ENCODE measurements at regions not wholly inside any gene's neighbourhood (a gene's known extent, or its start where the extent isn't known, plus 50 kb on each side); places are given as distances from the start of the nearest gene placed in this dataset.
A peak's percentile ranks its signal among the peaks of the same experiment; 100 is the strongest.

DNA sequence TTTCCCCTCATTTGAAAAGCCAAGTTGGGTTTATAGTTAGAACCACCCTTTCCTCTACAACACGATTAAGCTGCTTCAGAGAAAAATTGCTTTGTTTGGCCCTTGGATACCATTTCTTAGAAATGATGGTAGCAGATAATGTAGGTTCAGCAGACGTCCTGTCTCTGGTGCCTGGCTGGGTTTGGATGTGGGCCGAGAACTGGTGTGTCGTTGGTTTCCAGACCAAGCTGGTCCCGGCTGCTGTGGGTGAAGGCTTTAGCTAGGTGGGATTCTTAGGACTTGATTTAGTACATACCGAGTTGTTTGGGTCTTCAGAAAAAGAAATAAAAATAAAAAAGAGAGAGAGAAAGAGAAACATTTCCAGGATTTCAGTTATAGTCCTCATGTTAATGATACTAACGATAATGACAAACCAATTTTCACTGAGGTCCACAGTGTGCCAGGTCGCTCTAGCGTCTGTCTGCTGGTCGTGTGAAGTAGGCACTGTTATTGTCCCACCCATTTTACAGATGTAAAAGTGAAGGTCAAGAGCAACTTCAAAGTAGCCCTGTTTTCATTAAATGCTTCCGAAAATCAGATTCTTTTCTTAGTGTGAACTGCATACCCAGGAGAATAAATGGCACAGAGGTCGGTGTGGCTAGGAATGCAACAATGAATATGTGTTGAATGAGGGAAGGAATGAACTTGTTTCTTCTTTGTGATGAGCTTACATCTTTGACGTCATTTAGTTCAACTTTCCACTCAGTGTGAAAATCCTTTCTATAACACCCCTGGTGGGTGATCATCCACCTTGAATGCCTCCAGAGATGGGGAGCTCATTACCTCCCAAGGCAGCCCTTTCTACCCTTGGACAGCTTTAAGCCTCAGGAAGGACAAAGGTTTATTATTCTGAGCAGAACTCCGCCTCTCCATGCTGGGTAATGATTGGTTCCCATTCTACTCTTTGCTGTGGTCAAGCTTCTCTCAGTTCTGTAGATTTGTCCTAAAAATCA is 115.9 kb downstream of the INHBB start:
- DNase-seq, result no peak

DNA sequence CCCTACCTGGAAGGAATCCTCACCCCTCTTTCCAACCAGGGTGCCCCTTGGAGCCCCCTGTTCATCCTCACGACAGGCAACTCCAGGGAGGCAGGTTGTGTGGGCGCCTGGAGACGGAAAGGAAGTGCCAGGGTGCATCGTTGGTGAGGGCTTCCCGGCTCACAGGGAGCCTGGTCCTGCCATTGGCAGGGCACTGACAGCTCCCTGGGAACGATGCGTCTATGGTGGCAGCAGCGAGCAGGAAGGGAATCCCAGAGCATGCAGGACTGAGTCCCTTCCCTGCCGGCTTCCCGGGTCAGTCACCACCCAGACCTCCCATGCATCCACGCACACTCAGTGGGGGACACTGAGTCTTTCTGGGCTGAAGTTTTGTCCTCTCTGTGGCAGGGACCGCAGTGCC is 117.6 kb downstream of the INHBB start:
- no peak for DNase-seq

DNA sequence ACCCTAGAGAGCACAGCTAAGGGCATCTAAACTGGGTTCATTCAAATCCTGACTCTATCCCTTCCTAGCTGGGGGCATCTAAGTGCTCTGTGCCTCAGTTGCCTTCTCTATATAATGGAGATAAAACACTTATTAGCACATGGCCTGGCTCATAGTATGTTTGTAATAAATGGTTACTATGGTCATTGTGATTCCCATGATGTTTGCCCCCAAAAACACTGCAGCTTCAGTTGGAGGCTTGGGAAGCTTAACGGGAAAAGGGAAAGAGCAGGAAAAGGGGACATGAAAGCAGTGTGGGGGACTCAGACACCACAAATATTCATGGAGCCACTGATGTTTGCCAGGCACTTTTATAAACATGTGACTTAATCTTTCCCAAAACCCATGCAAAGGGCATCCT is 118.1 kb downstream of the INHBB start:
- DNase-seq, result no peak

DNA sequence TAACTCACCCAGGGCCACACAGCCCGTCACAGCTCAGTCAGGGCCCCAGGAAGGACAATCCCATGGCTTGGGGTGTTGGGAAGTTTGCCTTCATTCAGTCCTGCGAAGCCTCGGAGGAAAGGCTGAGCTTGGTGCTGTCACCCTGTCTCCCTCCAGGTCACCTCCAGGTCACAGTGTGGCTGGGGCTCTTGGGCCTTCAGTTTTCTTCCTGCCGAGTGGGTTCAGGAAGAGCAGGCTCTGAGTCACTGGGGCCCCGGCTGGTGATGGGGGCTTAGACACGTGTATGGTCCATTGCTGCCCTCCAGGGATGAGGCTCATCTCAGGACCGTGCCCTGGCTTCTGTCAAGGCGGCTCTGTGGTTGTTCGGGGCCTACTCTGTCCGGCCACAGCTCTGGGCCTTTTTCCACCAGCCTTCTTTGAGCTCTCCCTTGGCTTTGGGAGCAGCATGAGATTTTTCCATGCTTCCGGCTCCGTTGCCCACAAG is 118.6 kb downstream of the INHBB start:
- DNase-seq, result no peak

DNA sequence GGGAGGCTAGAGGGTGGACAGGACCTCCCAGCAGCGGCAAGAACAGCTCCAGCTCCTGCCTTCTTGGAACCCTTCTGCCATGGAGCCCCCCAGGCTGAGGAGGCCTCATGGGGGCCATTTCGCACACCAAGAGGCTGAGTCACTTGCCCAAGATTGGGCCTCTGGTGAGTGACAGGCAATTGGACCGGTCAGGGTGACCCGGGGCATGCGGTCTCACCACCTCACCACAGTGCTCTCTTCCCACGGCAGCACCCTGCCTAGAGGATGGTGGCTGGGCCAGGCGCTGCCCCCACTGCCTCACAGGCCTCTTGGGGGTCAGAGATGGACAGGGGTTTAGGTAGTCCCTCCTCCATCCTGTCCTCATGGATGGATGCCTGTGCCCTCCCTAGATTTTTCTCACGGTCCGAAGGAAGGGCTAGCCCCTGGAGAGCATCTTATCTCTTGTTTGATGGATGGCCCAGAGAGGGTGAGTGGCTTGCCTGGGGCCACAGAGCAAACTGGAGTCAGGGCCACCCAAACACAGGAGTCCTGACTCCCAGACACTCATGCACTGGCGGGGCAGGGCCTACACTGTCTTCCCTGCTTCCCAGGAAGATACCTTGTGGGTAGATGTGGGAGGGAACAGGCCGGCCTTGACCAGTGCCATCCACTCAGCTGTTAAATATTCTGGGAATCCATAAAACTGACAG is 119.2 kb downstream of the INHBB start:
- DNase-seq, result no peak

DNA sequence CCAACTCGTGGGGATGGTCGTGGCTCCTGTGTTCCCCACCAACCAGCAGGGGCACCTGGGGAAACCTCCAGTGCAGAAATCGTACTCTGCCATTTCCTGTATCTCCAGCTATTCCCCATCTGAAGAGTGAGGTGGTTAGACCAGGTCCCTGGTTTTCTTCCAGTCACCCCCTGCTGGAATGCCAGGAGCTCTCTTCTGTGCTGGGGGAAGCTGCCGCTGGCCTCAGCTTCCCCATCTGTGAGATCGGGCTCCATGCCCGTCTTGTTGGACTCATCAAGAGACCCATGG is 119.7 kb downstream of the INHBB start:
- no peak for DNase-seq

DNA sequence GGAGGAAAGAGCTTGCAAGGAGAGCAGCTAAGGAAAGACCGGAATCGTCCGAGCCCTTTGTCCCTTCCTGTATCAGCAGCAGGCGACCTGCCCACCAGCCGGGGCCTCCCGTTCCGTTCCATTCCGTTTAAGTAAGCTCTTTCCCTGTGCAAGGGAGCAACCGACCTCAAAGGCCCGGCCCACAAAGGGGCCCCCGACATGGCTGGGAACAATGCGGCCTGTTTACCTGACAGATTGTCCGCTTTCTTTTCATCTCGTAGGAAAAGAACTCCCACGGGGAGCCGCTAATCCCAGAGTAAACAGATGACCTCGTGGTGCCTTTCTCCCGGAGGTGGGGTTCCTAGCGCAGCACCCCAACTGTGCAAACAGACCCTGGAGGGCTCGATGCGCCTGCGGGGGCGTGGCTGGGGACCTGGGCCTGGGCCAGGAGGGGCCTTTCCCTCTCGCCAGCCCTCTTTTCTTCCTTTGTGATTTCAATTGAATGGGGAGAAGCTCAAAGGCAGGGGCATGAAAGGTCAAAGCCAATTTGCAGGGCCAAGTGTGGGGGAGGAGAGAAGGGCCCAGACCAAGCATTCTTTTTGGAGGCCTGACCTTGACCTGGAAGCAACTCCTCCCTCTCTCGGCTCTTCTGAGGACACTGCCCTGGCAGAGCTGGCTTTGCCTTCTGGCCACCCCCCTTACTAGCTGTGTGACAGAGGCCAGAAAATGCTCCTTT is 120.2 kb downstream of the INHBB start:
- DNase-seq, result peak; percentile 57

DNA sequence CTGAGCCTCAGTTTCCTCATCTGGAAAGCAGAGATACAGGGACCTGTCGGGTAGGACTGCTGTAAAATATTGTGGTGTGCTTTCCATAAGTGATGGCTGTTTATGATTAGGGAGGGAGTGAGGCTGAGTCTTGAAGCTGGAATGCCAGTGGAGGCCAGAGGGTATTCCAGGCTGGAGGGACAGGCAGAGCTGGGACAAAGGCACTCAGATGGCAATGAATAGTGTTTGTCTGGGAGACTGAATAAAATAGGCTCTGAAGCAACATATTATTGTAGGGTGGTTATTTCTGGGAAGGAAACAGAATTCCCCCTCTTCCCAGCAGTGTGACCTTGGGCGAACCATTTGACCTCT is 120.7 kb downstream of the INHBB start:
- no peak for DNase-seq

DNA sequence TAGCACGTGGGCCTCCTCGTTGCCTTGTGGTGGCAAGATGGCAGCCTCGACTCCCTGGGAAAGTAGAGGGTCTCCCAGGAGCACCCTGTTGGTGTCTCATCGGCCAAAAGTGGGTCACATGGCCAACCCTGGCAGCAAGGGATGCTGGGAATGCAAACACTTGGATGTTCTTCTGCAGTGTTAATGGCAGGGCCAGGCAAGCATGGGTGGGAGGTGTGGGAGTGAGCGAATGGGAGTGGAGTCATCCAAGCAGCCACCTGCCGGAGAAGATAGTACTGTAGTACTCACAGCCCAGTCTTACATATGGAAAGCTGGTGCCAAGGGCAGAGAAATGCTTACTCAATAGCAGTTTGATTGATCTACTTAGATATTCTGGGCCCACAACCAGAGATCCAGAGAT is 122.2 kb downstream of the INHBB start:
- no peak for DNase-seq

DNA sequence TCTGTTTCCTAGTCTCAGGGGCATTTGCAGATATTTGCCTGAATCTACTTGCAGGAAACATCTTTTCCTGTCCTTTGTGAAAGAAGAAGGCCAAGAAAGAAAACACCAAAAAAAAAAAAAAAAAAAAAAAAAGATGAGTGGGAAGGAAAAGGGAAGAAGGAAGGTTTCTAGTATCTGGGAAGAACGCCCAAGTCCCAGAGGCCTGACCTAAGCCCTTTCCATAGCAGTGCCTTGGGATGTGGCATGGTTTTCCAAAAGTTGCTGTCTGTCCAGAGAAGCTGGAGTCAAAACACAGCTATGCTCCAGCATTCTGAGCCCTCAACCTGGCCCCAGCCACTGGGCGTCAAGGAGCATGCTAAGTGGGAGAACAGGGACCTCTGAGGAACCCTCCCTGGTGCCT is 123.5 kb downstream of the INHBB start:
- DNase-seq, result no peak

DNA sequence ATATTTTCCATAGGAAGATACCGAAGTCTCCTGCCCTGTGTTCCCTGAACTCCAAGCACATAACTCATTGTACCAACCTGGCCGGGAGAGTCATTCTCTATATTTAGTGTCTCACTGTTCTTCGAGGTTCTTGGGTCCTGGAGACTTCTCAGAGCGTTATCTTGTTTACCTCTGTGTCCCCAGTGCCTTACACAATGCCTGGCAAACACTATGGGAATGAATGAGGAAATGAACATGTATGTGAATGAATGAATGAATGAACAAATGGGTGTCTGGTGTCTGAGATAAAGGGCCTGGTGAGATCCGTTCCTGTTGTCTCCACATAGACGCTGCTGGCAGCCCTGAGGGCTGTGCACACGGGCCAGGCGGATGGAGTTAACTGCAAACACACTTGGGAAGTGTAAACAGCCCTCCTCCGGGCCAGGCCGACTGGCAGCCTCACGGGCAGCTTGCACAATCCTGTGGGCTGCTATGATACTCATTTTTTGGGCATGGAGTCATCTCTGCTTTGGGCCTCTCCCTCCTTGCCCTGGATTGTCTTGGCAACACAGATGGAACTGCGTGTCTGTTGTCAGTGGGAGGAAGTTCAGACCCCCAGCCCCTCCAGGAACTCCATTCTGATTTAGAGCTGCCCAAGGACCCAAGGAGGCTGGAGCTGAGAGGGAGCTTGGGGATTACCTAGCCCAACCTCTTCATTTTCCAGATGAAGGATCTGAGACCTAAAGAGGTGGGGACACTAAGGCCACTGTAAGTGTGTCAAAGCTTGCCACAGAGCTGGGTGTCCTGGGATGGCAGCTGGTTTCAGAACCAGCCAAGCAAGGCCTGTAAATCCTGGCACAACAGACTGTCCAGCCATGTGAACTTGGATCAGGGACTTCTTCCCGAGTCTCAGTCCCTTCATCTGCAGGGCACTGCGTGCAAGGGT is 124.4 kb downstream of the INHBB start:
- no peak for DNase-seq

DNA sequence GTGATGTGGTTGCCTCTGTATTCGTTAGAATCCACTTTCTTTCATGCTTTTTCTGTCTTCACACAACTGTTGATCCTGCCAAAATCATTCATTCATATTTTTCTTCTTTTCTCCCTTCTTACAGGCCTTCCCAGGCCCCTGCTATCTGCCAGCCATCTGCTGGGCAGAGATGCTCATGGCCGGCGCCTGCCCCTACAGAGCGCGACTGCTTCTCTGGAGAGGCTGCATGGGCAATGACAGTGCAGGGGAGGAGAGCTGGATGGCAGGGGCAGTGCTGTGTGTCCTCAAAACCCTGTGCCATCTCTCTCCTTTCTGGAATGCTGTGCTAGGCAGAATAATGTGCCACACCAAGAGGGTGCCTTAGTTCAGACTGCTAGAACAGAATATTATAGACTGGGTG is 125.2 kb downstream of the INHBB start:
- no peak for DNase-seq

DNA sequence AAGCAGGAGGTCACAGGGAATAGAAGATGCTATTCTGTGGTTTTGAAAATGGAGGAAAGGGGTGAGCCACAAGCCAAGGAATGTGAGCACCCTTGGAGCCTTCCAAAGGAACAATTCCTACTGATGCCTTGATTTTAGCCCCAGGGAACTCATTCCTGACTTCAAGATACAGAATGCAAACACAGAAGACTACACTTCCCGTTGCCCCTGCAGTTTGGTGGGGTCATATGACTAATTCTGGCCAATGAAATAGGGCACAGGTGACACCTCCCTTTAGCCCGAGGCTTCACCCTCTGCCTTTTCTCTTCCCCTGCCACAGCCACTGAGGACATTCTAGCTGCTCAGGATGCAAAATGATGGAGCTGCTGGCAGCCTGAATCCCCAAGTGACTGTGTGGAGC is 126.1 kb downstream of the INHBB start:
- DNase-seq, result no peak

DNA sequence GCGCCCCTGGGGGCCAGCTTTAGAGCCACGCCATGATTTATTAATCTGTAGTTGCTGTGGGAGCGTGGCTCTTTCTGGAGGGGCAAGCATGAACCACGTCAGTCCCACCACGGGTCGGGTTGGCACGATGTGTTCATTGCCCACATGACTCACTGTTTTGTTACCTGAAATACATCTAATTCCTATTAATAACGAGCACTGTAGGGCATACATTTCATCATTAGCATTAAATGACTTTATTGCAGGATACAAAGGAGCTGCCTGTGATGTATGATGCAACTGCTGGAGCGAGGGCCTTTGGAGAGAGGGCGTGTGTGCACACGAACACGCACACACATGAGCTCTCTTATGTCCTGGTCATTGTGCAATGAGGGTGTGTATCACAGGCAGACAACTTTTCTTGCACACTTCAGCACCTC is 127.0 kb downstream of the INHBB start:
- no peak for DNase-seq

DNA sequence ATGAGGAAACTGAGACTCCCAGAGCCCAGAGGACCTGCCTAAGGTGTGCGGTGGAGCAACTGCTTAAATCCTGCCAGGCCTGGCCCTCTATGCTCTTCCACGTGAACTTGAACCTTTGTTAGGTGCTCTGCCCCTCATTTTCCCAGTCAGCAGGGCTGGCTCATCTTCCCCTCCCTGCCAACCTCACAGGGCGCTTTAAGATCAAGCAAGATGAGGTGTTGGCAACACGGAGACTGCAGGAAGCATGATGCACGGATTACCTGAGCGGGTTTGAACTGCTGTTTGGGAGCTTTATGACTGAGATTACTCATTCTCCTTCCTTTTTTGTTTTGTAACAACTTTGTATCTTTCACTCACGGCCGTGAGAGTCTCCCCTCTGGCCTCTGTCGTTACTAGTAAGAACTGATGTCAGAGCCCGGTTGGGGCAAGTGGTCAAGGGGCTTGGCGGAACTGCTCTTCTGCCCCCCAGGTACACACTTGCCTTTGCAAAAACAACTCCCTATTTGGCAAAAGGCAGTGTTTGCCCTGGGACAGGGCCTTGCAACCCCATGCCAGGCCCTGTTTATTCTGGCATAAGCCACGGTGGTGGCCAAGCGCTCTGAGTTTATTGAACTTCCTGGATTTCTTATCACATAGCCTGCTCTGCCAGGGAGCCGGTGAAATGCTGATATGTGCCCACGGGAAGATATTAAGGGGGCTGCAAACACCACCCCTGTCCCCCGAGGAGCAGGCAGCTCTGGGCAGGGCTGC is 127.8 kb downstream of the INHBB start:
- no peak for DNase-seq

DNA sequence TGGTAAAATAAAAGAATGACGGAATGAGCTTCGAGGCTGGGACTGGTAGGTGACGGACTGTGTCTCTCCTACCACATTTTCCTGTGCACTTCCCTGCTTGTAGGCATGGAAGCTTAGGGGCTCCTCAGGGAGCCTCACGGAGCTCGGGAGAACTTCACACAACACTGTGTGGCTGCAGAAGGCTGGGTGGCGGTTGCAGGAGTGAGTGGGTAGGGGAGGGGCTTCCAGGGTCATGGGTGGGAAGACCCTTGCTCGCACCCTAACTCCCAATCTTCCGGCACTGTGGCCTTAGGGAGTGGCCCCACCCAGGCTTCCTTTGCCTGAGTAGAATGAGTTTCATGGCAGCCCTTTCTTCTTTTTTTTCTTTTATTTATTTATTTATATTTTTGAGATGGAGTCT is 128.6 kb downstream of the INHBB start:
- no peak for DNase-seq

DNA sequence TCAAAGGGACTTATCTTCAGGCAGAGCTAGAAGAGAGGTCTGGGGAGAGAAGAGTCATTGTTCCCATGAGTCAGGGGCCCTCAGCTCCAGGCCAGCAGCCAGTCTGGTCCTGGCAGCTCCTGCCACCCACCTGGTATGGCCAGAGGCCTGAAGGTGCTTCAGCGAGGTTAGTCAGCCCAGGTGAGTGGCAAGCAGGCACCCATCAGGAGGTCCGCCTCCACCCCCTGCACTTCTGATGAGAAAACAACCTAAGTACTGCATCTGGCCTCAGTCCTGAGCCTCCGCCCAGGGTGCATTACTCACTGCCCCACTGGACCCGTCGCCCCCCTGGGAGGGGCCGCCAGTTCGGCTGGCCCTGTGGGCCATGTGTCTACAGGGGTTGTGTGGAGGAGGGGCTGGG is 130.2 kb downstream of the INHBB start:
- no peak for DNase-seq

DNA sequence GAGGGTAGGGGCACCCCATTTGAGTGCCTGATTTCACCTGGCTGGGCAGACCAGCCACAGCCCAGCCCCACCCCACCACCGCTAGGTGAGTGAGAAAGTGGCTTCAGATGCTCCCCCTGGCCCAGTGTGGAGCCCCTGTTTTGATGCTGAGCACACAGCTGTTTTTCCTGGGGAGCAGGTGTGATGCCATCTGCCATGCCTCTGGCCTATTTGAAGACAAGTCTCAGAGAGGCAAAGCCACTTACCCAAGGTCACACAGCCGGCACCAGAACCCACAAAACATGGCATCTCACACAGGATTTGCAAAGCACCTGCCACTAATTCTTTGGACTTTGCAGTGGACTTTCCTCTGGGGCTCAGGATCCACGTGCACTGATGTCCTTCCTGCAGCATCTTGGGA is 131.3 kb downstream of the INHBB start:
- DNase-seq, result peak; percentile 43

DNA sequence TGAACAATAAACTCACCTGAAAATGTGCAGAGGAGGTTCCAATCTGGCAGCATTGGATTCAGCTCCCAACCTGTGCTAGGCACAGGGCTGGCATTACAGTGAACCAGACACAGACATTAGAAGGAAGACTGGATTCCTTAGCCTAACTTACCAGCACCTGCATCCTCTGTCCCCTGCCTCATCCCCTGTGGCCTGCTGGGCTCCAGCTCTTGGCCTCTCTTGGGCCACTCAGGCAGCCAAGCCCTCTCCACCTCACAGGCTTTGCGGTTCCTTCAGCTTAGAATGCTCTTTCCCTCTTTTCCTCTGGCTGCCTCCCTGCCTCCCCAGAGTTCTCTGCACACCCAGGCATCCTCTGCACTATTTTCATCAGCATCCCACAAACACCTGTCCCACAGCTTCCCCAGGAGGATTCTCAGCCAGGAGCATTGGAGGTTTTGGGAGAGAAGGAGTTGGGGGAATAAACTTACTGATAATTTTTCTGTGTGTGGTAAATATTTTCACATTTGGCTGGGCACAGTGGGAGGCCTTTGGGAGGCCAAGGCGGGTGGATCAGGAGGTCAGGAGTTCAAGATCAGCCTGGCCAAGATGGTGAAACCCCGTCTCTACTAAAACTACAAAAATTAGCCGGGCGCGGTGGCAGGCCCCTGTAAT is 132.0 kb downstream of the INHBB start:
- DNase-seq, result peak; percentile 34

DNA sequence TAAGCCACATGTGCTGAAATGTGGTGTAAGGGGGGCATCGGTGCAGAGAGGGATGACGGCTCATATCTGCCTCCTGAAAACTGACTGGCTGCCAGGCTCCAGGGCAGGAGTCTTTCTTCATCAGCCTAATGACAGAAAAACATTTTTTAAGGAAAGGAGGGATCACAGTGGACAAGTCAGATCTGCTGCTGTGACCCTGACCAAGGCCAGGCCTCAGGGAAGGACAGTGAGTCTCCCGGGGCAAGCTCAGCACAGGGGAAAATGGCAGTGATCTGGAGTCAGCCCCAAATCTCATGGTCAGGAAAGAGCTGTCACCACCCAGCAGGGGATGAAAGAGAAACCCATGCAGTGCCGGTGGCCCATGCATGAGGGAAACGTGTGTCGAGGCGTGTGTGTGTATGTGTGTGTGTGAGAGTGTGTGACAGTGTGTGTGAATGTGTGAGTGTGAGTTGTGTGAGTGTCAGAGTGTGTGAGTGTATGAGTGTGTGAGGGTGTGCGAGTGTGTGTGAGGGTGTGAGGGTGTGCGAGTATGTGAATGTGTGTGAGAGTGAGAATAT is 134.5 kb downstream of the INHBB start:
- DNase-seq, result no peak

DNA sequence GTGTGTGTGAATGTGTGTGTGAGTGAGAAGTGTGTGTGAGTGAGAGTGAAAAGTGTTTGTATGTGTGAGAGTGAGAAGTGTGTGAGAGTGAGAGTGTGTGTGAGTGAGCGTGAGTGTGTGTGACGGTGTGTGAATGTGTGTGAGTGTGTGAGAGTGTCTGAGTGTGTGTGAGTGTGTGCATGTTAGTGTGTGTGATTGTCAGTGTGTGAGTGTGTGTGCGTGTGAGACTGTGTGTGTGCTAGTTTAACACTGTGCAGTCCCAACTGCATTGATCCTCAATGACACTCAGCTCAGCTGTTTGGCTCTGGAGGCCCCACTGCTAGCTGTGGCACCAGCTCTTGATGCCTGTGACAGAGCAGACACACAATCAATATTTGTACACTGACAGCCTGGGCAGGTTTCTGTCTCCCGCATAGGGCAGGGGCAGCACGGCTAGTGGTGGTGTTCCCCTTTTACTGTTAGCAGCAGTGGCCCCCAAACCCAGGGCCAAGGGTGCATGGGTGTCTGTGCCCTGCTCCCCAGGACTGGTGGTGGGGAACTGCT is 135.0 kb downstream of the INHBB start:
- DNase-seq, result no peak
